ENCODE measurements at regions not wholly inside any gene's neighbourhood (a gene's known extent, or its start where the extent isn't known, plus 50 kb on each side); places are given as distances from the start of the nearest gene placed in this dataset.

GRCh38 chr2:147641651-147642050, 203.2 kb upstream of the ACVR2A start:
- DNase-seq (ENCODE audit: low read depth) = no peak
- no peak overlapping the region for H3K4me3 ChIP-seq (ENCODE audit: control insufficient read depth, low read depth, low read length)
- TF ChIP-seq, protein P1, sequence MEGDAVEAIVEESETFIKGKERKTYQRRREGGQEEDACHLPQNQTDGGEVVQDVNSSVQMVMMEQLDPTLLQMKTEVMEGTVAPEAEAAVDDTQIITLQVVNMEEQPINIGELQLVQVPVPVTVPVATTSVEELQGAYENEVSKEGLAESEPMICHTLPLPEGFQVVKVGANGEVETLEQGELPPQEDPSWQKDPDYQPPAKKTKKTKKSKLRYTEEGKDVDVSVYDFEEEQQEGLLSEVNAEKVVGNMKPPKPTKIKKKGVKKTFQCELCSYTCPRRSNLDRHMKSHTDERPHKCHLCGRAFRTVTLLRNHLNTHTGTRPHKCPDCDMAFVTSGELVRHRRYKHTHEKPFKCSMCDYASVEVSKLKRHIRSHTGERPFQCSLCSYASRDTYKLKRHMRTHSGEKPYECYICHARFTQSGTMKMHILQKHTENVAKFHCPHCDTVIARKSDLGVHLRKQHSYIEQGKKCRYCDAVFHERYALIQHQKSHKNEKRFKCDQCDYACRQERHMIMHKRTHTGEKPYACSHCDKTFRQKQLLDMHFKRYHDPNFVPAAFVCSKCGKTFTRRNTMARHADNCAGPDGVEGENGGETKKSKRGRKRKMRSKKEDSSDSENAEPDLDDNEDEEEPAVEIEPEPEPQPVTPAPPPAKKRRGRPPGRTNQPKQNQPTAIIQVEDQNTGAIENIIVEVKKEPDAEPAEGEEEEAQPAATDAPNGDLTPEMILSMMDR (IDR thresholded peaks at IDR 0.05; ENCODE audit: control insufficient read depth, insufficient read depth, low read depth, low read length, missing control alignments) = no peak

- no peak overlapping the region for H3K4me3 ChIP-seq (ENCODE audit: control insufficient read depth, low read depth, low read length)
- TF ChIP-seq, protein P1 (IDR thresholded peaks at IDR 0.05; ENCODE audit: control insufficient read depth, insufficient read depth, low read depth, low read length, missing control alignments) = no peak
- DNase-seq (ENCODE audit: low read depth) = no peak
Observed at GRCh38 chr2:147639891-147640290, 204.9 kb upstream of the ACVR2A start.

DNA sequence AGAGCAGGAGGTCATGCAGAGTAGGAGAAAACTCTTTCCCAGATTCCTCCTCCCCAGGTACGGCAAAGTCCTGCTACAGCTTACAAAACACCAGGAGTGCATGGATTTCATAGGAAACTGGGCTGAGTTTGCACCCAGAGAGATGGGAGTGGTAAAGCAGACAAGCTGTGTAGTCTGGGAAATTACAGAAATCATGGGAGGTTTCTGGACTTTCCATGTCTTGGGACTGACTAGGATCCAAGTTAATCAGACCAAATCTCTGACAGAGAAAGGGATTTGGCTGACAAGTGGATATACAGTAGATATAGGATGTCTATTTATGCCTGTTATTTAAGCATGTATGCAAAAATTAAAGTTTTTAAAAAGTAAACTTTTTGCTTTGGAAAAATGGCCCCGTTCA, 205.4 kb upstream of the ACVR2A start:
- H3K4me3 ChIP-seq (ENCODE audit: control insufficient read depth, low read depth, low read length) = no peak overlapping the region
- TF ChIP-seq, protein P1 (IDR thresholded peaks at IDR 0.05; ENCODE audit: control insufficient read depth, insufficient read depth, low read depth, low read length, missing control alignments) = no peak
- DNase-seq (ENCODE audit: low read depth) = no peak

DNA sequence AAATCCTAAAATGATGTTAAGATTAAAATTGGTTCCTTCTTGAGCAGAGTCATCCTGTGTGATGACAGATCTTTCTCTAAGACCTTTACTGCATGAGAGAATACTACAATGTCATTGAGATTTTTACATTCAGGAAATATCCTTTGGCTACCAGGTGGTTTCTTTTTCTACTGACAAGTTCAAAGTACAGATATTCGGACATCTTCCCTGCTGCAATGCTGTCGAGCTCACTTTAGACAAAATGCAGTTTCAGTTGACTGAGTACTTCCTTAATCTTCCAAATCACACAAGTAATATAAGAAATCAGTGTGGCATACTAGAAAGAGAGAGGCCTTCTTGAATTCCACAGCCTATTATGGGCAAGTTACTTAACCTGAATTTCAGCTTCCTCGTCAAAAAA, 207.9 kb upstream of the ACVR2A start:
- DNase-seq (ENCODE audit: low read depth) = no peak
- TF ChIP-seq, protein P1 (IDR thresholded peaks at IDR 0.05; ENCODE audit: control insufficient read depth, insufficient read depth, low read depth, low read length, missing control alignments) = no peak
- no peak overlapping the region for H3K4me3 ChIP-seq (ENCODE audit: control insufficient read depth, low read depth, low read length)

GRCh38 chr2:147636238-147636882, 208.5 kb upstream of the ACVR2A start:
- TF ChIP-seq, protein P1 (IDR thresholded peaks at IDR 0.05; ENCODE audit: control insufficient read depth, insufficient read depth, low read depth, low read length, missing control alignments) = no peak
- no peak overlapping the region for H3K4me3 ChIP-seq (ENCODE audit: control insufficient read depth, low read depth, low read length)
- no peak for DNase-seq (ENCODE audit: low read depth)

GRCh38 chr2:147634826-147635225, 210.0 kb upstream of the ACVR2A start:
- no peak for DNase-seq (ENCODE audit: low read depth)
- TF ChIP-seq, protein P1 (IDR thresholded peaks at IDR 0.05; ENCODE audit: control insufficient read depth, insufficient read depth, low read depth, low read length, missing control alignments) = no peak
- no peak overlapping the region for H3K4me3 ChIP-seq (ENCODE audit: control insufficient read depth, low read depth, low read length)
